Hematopoietic multipotent progenitor cell (in vitro differentiated cells): ENCODE measurements at regions not wholly inside any gene's neighbourhood (a gene's known extent, or its start where the extent isn't known, plus 50 kb on each side); places are given as distances from the start of the nearest gene placed in this dataset.
"Not testable (repeated sequence)": the region's sequence is repeated elsewhere in the genome, so short reads cannot be mapped to it uniquely, and the experiment has no call there.

Experiments used
- DNase-seq, 3 donors: peaks; one replicate each; pipeline ENCODE4 v3.0.0-alpha.2; 2011 to 2015; ENCODE audit warnings: low read depth in 2 of 3, low spot score in 2 of 3

GRCh38 chr3:165635791-165636683 lies 201.2 kb downstream of the BCHE start:
- DNase-seq: no peak

GRCh38 chr3:165624761-165625160 lies 212.5 kb downstream of the BCHE start:
- DNase-seq: no peak

GRCh38 chr3:165622356-165622755 lies 214.9 kb downstream of the BCHE start:
- DNase-seq: no peak

- no peak for DNase-seq
Measured at GRCh38 chr3:165619069-165619468, 218.2 kb downstream of the BCHE start.

GRCh38 chr3:165617134-165617533 lies 220.1 kb downstream of the BCHE start:
- no peak for DNase-seq

GRCh38 chr3:165614337-165614736 lies 222.9 kb downstream of the BCHE start:
- no peak for DNase-seq

- no peak for DNase-seq
Measured at GRCh38 chr3:165613014-165613413, 224.2 kb downstream of the BCHE start.

- DNase-seq: no peak
Measured at GRCh38 chr3:165607221-165607620, 230.0 kb downstream of the BCHE start.

GRCh38 chr3:165603196-165603595 lies 234.0 kb downstream of the BCHE start:
- DNase-seq: no peak

- DNase-seq: not testable (repeated sequence)
Measured at GRCh38 chr3:165572566-165572965, 264.7 kb downstream of the BCHE start.

GRCh38 chr3:165568907-165569462 lies 268.2 kb downstream of the BCHE start:
- no peak for DNase-seq

GRCh38 chr3:165555785-165556184 lies 281.4 kb downstream of the BCHE start:
- no peak for DNase-seq

GRCh38 chr3:165553371-165553770 lies 283.9 kb downstream of the BCHE start:
- DNase-seq: no peak

GRCh38 chr3:165549665-165550064 lies 287.6 kb downstream of the BCHE start:
- DNase-seq: no peak

GRCh38 chr3:165549037-165549436 lies 288.2 kb downstream of the BCHE start:
- DNase-seq: no peak

- DNase-seq: no peak
Measured at GRCh38 chr3:165545059-165545458, 292.2 kb downstream of the BCHE start.

- DNase-seq: no peak
Measured at GRCh38 chr3:165544432-165544831, 292.8 kb downstream of the BCHE start.

GRCh38 chr3:165538166-165538565 lies 299.1 kb downstream of the BCHE start:
- DNase-seq: no peak

GRCh38 chr3:165532851-165533250 lies 304.4 kb downstream of the BCHE start:
- DNase-seq: no peak

GRCh38 chr3:165529451-165529850 lies 307.8 kb downstream of the BCHE start:
- no peak for DNase-seq

GRCh38 chr3:165526367-165526766 lies 310.9 kb downstream of the BCHE start:
- no peak for DNase-seq

GRCh38 chr3:165523801-165524200 lies 313.4 kb downstream of the BCHE start:
- no peak for DNase-seq
